Central memory CD8-positive, alpha-beta T cell (primary cell): ENCODE measurements at regions not wholly inside any gene's neighbourhood (a gene's known extent, or its start where the extent isn't known, plus 50 kb on each side); places are given as distances from the start of the nearest gene placed in this dataset.

Experiments
- ATAC-seq: fragments of 150-1000 bp; cut with Tn5 transposase; replicated peaks from 2 replicates; pipeline ENCODE4 v1.10.0; 2022; ENCODE audit warnings: mild to moderate bottlenecking, moderate FRiP score, moderate number of reproducible peaks; ENCODE audit not compliant: poor library complexity, severe bottlenecking; ENCODE audit errors: extremely low read depth
- DNase-seq, 2 donors: peaks; one replicate each; pipeline ENCODE4 v3.0.0; 2021; ENCODE audit warnings: low spot score in 2 of 2
- H3K27ac Mint-ChIP-seq: one replicate; pipeline ENCODE4 v1.8.0; 2022; ENCODE audit warnings: low read depth, mild to moderate bottlenecking, moderate library complexity, mixed read lengths
- H3K27me3 Mint-ChIP-seq: one replicate; pipeline ENCODE4 v1.8.0; 2022; ENCODE audit warnings: mixed read lengths
- H3K36me3 Mint-ChIP-seq: one replicate; pipeline ENCODE4 v1.8.0; 2022; ENCODE audit warnings: mild to moderate bottlenecking, moderate library complexity, mixed read lengths; ENCODE audit not compliant: insufficient read depth
- H3K4me1 Mint-ChIP-seq: one replicate; pipeline ENCODE4 v1.8.0; 2022; ENCODE audit warnings: mixed read lengths
- H3K4me3 Mint-ChIP-seq: one replicate; pipeline ENCODE4 v1.8.0; 2022; ENCODE audit warnings: mild to moderate bottlenecking, moderate library complexity, mixed read lengths
- H3K9me3 Mint-ChIP-seq: one replicate; pipeline ENCODE4 v1.8.0; 2022; ENCODE audit warnings: mixed read lengths

DNA sequence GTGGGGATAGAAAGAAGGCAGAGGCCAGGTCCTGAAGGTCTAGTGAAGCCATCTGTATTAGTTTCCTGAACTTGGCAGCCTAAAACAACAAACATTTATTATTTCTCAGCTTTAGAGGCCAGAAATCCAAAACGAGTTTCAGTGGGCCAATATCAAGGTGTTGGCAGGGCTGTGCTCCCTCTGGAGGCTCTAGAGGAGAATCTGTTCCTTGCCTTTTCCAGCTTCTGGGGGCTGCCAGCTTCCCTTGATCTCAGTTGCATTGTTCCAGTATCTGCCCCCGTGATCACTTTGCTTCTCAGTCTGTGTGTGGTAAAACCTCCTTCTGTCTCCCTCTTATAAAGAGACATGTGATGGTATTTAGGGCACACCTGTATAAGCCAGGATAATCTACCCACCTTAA lies 82.4 kb downstream of the MAFB start:
- Mint-ChIP-seq H3K27me3 (peaks cover 45% of the 10 kb centered on the region), H3K4me3 (no peak overlapping the region), H3K9me3 (no peaks in the 10 kb centered on the region), H3K27ac (no peak overlapping the region), H3K36me3 (no peaks in the 10 kb centered on the region), H3K4me1 (no peaks in the 10 kb centered on the region)
- DNase-seq (no peak), ATAC-seq (no peak)

DNA sequence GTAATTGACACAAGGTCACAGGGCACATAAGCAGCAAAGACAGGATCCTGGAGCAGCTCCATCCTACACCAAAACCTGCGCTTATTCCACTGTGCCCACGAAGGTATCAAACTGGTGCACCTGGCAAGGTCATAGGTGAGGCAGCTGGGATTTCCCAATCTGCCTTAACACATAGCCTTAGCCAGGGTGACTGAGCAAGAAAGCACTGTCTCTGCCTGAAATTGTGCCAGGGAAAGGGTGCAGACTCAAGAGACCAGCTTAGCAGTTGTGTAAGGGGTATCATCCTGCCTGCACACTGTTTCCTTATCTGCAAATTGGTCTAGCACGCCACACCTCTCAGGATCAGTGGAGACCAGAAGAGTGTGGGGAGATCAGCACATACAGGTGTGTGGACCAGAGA lies 82.8 kb downstream of the MAFB start:
- H3K4me1 Mint-ChIP-seq, result no peaks in the 10 kb centered on the region
- H3K36me3 Mint-ChIP-seq, result no peaks in the 10 kb centered on the region
- no peak for DNase-seq
- H3K9me3 Mint-ChIP-seq, result no peaks in the 10 kb centered on the region
- H3K27ac Mint-ChIP-seq, result no peak overlapping the region
- no peak overlapping the region for H3K4me3 Mint-ChIP-seq
- H3K27me3 Mint-ChIP-seq, result peaks cover 45% of the 10 kb centered on the region
- ATAC-seq, result no peak

GRCh38 chr20:40604416-40604815 lies 84.6 kb downstream of the MAFB start:
- no peak for DNase-seq
- Mint-ChIP-seq H3K9me3 (no peaks in the 10 kb centered on the region), H3K27me3 (peaks cover 46% of the 10 kb centered on the region), H3K27ac (no peak overlapping the region), H3K4me1 (no peaks in the 10 kb centered on the region), H3K4me3 (no peak overlapping the region), H3K36me3 (no peaks in the 10 kb centered on the region)
- no peak for ATAC-seq

DNA sequence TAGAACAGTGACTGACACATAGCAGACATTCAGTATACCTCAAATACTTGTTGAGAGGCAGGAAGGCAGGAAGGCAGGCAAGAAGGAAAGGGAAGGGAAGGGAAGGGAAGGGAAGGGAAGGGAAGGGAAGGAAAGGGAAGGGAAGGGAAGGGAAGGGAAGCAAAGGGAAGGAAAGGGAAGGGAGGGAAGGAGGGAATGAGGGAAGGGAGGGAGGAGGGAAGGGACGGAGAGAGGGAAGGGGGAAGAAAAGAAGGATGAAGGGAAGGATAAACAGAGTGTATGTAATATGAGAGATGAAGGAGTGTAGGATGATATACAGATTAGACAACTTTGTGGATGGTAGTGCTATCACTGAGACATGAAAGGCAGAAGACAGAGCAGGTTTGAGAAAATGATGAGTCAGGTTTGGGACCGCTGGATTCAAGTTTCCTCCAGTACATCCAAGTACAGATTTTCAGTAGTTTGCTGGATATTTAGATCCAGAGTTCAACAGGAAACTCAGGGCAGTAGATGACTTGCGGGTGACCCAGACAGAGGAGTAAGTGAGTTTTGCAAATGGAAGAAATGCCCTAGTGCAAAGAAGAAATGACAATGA lies 85.9 kb downstream of the MAFB start:
- H3K27ac Mint-ChIP-seq, result no peak overlapping the region
- no peak for DNase-seq
- no peaks in the 10 kb centered on the region for H3K36me3 Mint-ChIP-seq
- peaks cover 45% of the 10 kb centered on the region for H3K27me3 Mint-ChIP-seq
- no peaks in the 10 kb centered on the region for H3K4me1 Mint-ChIP-seq
- no peak overlapping the region for H3K4me3 Mint-ChIP-seq
- no peak for ATAC-seq
- H3K9me3 Mint-ChIP-seq, result no peaks in the 10 kb centered on the region

- no peak for DNase-seq
- no peak overlapping the region for H3K27ac Mint-ChIP-seq
- H3K36me3 Mint-ChIP-seq, result no peaks in the 10 kb centered on the region
- no peaks in the 10 kb centered on the region for H3K9me3 Mint-ChIP-seq
- peaks cover 38% of the 10 kb centered on the region for H3K27me3 Mint-ChIP-seq
- ATAC-seq, result no peak
- H3K4me1 Mint-ChIP-seq, result no peaks in the 10 kb centered on the region
- H3K4me3 Mint-ChIP-seq, result no peak overlapping the region
Observed at GRCh38 chr20:40602381-40602780, 86.7 kb downstream of the MAFB start.

GRCh38 chr20:40600441-40601219 lies 88.4 kb downstream of the MAFB start:
- no peak overlapping the region for H3K27ac Mint-ChIP-seq
- no peak overlapping the region for H3K4me3 Mint-ChIP-seq
- no peaks in the 10 kb centered on the region for H3K4me1 Mint-ChIP-seq
- DNase-seq, result no peak
- no peaks in the 10 kb centered on the region for H3K9me3 Mint-ChIP-seq
- H3K36me3 Mint-ChIP-seq, result no peaks in the 10 kb centered on the region
- peaks cover 32% of the 10 kb centered on the region for H3K27me3 Mint-ChIP-seq
- no peak for ATAC-seq

- Mint-ChIP-seq H3K9me3 (no peaks in the 10 kb centered on the region), H3K36me3 (no peaks in the 10 kb centered on the region), H3K27me3 (peaks cover 32% of the 10 kb centered on the region), H3K4me3 (no peak overlapping the region), H3K27ac (no peak overlapping the region), H3K4me1 (no peaks in the 10 kb centered on the region)
- DNase-seq, result no peak
- no peak for ATAC-seq
Observed at GRCh38 chr20:40599987-40600386, 89.0 kb downstream of the MAFB start.

- Mint-ChIP-seq H3K27ac (no peak overlapping the region), H3K9me3 (no peaks in the 10 kb centered on the region), H3K4me3 (no peak overlapping the region), H3K36me3 (no peaks in the 10 kb centered on the region), H3K4me1 (no peaks in the 10 kb centered on the region), H3K27me3 (peaks cover 44% of the 10 kb centered on the region)
- ATAC-seq (no peak), DNase-seq (no peak)
Observed at GRCh38 chr20:40592941-40593340, 96.1 kb downstream of the MAFB start.

DNA sequence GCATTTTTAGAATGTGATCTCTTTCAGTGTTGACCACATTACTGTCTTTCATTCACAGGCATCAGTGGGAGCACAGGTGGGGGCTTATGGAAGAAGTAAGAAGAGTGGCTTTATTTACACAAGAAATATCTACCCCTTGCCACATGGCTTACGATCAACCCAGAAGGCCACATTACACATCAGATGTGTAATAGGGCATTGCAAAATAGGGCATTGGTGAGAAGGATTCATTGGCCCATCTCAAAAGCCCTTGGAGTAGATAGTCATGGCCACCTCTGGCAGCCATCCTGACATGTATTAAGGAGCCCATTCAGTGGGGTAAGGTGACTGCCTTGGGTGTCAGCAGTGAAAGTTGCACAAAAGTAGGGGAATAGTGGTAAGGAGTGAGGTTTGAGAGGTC lies 97.5 kb downstream of the MAFB start:
- Mint-ChIP-seq H3K36me3 (no peaks in the 10 kb centered on the region), H3K27me3 (peaks cover 55% of the 10 kb centered on the region), H3K4me1 (no peaks in the 10 kb centered on the region), H3K9me3 (no peaks in the 10 kb centered on the region), H3K27ac (no peak overlapping the region), H3K4me3 (no peak overlapping the region)
- no peak for ATAC-seq
- no peak for DNase-seq

GRCh38 chr20:40591119-40591518 lies 97.9 kb downstream of the MAFB start:
- H3K4me3 Mint-ChIP-seq, result no peak overlapping the region
- no peaks in the 10 kb centered on the region for H3K4me1 Mint-ChIP-seq
- DNase-seq, result no peak

DNA sequence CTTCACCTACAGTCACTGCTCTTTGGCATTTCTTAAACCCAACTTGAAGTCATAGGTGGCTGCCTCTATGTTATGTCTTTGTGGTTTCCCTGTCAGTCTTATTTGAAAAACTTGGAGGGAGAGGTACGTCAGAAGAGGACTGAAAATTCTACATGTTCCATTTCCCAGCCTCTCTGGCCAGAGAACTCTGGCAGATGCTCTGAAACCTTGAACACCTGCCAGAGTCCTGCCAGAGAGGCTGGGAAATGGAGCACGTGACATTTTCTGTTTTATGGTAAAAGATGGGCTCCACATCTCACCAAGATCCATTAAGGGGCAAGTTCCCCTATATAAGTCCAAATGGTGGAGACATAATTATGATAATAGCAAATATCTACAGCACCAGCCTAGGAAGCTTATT lies 99.5 kb downstream of the MAFB start:
- H3K27me3 Mint-ChIP-seq, result peaks cover 44% of the 10 kb centered on the region
- no peaks in the 10 kb centered on the region for H3K9me3 Mint-ChIP-seq
- DNase-seq (no peak), ATAC-seq (no peak)
- H3K36me3 Mint-ChIP-seq, result no peaks in the 10 kb centered on the region
- H3K4me3 Mint-ChIP-seq, result no peak overlapping the region
- H3K27ac Mint-ChIP-seq, result no peak overlapping the region
- no peaks in the 10 kb centered on the region for H3K4me1 Mint-ChIP-seq

More at GRCh38 chr20:40591119-40591518, 97.9 kb downstream of the MAFB start:
- no peak for ATAC-seq
- no peak overlapping the region for H3K27ac Mint-ChIP-seq
- H3K27me3 Mint-ChIP-seq, result peaks cover 55% of the 10 kb centered on the region
- no peaks in the 10 kb centered on the region for H3K36me3 Mint-ChIP-seq
- H3K9me3 Mint-ChIP-seq, result no peaks in the 10 kb centered on the region

DNA sequence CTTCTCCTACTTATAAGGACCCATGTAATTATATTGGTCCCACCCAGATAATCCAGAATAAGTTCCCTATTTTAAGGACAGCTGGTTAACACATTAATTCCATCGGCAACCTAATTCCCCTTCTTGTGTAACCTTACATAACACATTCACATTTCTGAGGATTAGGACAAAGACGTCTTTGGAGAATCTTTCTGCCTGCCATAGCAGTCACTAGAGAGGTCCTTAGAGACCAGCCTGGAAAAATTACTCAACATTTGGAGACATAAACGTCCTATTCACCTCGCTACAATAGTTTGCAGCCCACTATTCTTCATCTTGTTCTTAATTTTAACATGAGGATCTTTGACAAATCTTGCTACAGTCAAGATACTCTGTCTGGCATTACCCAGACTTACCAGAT lies 100.1 kb downstream of the MAFB start:
- Mint-ChIP-seq H3K4me3 (no peak overlapping the region), H3K4me1 (no peaks in the 10 kb centered on the region), H3K27me3 (peaks cover 38% of the 10 kb centered on the region), H3K9me3 (no peaks in the 10 kb centered on the region), H3K27ac (no peak overlapping the region), H3K36me3 (no peaks in the 10 kb centered on the region)
- no peak for DNase-seq
- no peak for ATAC-seq

GRCh38 chr20:40587038-40587437 lies 102.0 kb downstream of the MAFB start:
- no peaks in the 10 kb centered on the region for H3K9me3 Mint-ChIP-seq
- H3K4me1 Mint-ChIP-seq, result no peaks in the 10 kb centered on the region
- no peak for ATAC-seq
- H3K36me3 Mint-ChIP-seq, result no peaks in the 10 kb centered on the region
- H3K27me3 Mint-ChIP-seq, result peaks cover 34% of the 10 kb centered on the region
- DNase-seq, result no peak
- H3K27ac Mint-ChIP-seq, result no peak overlapping the region
- H3K4me3 Mint-ChIP-seq, result no peak overlapping the region
